ENCODE measurements at regions not wholly inside any gene's neighbourhood (a gene's known extent, or its start where the extent isn't known, plus 50 kb on each side); places are given as distances from the start of the nearest gene placed in this dataset.
A peak's percentile ranks its signal among the peaks of the same experiment; 100 is the strongest.
"Not testable (repeated sequence)": the region's sequence is repeated elsewhere in the genome, so short reads cannot be mapped to it uniquely, and the experiment has no call there.

- no peak for DNase-seq (ENCODE audit: insufficient read length, low spot score)
- no peak for TF ChIP-seq POLR2A (IDR thresholded peaks at IDR 0.05; ENCODE audit: low read depth, low read length)
- FAIRE-seq = no peak
Observed at GRCh38 chr9:85863875-85864274, 77.1 kb upstream of the NAA35 start.

DNA sequence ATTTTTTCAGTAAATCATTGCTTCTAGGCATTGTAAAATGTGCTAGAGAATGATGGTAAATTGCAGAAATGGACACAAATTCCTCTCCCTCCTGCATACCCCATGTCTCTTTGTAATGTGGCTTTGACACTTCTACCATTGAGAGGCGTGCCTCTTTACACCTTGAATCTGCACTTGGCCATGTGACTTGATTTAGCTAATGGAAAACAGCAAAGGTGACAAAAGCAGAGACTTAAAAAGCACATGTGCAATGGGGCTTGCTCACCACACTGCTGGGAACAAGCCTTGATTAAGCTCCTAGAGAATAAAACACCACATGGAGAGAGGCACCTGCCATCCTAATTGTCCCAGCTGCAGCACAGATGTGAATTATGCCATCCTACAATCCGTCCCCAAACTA is 69.9 kb upstream of the NAA35 start:
- no peak for TF ChIP-seq POLR2A (IDR thresholded peaks at IDR 0.05; ENCODE audit: low read depth, low read length)
- DNase-seq (ENCODE audit: insufficient read length, low spot score) (no peak), FAIRE-seq (no peak)

DNA sequence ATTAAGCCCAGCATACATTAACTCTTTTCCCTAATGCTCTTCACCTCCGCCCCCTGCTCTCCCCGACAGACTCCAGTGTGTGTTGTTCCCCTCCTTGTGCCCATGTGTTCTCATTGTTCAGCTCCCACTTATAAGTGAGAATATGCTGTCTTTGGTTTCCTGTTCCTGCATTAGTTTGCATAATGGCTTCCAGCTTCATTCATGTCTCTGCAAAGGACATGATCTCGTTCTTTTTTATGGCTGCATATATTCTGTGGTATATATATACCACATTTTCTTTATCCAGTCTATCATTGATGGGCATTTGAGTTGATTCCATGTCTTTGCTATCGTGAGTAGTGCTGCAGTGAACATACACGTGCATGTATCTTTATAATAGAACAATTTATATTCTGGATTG is 69.3 kb upstream of the NAA35 start:
- not testable (repeated sequence) for FAIRE-seq; DNase-seq (ENCODE audit: insufficient read length, low spot score)

GRCh38 chr9:85872463-85872862 is 68.5 kb upstream of the NAA35 start:
- no peak for TF ChIP-seq POLR2A (IDR thresholded peaks at IDR 0.05; ENCODE audit: low read depth, low read length)
- no peak for DNase-seq (ENCODE audit: insufficient read length, low spot score)
- no peak for FAIRE-seq

- DNase-seq (ENCODE audit: insufficient read length, low spot score) (no peak), FAIRE-seq (no peak)
- no peak for TF ChIP-seq POLR2A (IDR thresholded peaks at IDR 0.05; ENCODE audit: low read depth, low read length)
Observed at GRCh38 chr9:85876628-85877027, 64.3 kb upstream of the NAA35 start.

GRCh38 chr9:85878872-85879597 is 61.9 kb upstream of the NAA35 start:
- not testable (repeated sequence) for FAIRE-seq; DNase-seq (ENCODE audit: insufficient read length, low spot score)

DNA sequence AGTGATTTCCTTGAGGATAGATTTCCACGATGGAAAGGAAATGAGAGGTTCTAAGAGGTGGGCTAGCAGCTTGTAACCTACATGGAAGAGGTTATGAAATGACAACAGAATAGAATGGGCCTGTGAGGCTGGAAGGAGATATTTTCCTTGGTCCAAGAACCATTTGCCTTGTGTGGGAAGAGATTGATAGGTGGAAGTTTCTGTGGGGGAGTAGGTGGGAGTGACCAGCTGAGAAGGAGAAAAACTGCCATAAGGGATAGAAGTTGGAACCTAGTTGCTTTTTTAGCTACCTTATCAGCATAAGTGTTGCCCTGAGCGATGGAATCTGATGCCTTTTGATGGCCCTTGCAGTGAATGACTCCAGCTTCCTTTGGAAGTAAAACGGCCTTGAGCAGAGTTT is 60.4 kb upstream of the NAA35 start:
- not testable (repeated sequence) for FAIRE-seq; DNase-seq (ENCODE audit: insufficient read length, low spot score)

GRCh38 chr9:85884256-85884655 is 56.7 kb upstream of the NAA35 start:
- DNase-seq (ENCODE audit: insufficient read length, low spot score) (no peak), FAIRE-seq (no peak)
- no peak for TF ChIP-seq POLR2A (IDR thresholded peaks at IDR 0.05; ENCODE audit: low read depth, low read length)

DNA sequence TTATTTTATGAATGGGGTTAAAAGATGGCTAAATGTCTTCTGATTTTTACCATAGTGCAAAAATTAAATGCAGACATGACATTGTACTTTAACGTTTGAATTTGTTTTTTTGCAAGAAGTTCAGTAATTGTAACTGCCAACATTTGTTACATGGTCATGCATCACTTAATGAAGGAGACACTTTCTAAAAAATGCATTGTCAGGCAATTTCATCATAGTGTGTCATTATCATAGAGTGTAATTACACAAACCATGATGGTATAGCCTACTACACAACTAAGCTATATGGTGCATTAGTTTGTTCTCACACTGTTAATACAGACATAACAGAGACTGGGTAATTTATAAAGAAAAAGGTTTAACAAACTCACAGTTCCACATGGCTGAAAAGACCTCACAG is 50.0 kb upstream of the NAA35 start:
- DNase-seq (ENCODE audit: insufficient read length, low spot score) = no peak
- TF ChIP-seq POLR2A (IDR thresholded peaks at IDR 0.05; ENCODE audit: low read depth, low read length) = no peak
- peak; percentile 55 for FAIRE-seq

Measured in H54 (cell line).